Panc1 (cell line): ENCODE measurements at regions not wholly inside any gene's neighbourhood (a gene's known extent, or its start where the extent isn't known, plus 50 kb on each side); places are given as distances from the start of the nearest gene placed in this dataset.

Experiments used
- CTCF ChIP-seq: fragments of 450-650 bp; IDR thresholded peaks from 2 replicates; pipeline ENCODE4 v1.5.1; 2017; ENCODE audit warnings: mild to moderate bottlenecking
- SIN3A ChIP-seq: IDR thresholded peaks from 2 replicates; pipeline ENCODE4 v1.6.1; 2012; ENCODE audit warnings: low read depth, mild to moderate bottlenecking, low read length, moderate library complexity, borderline replicate concordance; ENCODE audit not compliant: insufficient read depth
- TCF7L2 ChIP-seq: IDR thresholded peaks from 2 replicates; pipeline ENCODE4 v1.6.1; 2011; ENCODE audit warnings: mild to moderate bottlenecking, low read depth, low read length, inconsistent platforms
- TF ChIP-seq, protein P1 (sequence below), 2 experiments: IDR thresholded peaks; 2 replicates each; pipeline ENCODE4 v1.6.1; 2011 to 2012; ENCODE audit warnings: low read depth in 2 of 2, control low read depth in 1 of 2, low read length in 1 of 2, mild to moderate bottlenecking in 1 of 2, moderate library complexity in 1 of 2; ENCODE audit not compliant: insufficient read depth in 1 of 2

DNA sequence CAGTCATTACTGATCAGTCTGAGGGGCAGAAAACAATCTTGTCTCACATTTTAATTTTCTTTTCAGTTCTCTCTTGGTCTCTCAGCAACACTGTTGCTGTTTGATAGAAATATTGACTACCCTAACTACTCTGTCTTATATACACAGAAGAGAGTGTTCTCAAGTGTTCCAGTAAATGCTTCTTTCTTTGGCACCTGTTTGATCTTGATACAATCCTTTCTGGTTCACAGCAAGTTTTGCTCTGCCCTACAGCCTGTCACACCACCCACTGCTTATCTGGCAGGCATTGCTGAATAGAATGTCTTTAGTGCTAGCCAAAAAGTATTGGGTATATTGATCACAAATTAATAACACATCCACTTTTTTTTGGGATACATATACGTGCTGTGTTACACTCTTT lies 75.7 kb upstream of the WLS start:
- TF ChIP-seq, protein P1, sequence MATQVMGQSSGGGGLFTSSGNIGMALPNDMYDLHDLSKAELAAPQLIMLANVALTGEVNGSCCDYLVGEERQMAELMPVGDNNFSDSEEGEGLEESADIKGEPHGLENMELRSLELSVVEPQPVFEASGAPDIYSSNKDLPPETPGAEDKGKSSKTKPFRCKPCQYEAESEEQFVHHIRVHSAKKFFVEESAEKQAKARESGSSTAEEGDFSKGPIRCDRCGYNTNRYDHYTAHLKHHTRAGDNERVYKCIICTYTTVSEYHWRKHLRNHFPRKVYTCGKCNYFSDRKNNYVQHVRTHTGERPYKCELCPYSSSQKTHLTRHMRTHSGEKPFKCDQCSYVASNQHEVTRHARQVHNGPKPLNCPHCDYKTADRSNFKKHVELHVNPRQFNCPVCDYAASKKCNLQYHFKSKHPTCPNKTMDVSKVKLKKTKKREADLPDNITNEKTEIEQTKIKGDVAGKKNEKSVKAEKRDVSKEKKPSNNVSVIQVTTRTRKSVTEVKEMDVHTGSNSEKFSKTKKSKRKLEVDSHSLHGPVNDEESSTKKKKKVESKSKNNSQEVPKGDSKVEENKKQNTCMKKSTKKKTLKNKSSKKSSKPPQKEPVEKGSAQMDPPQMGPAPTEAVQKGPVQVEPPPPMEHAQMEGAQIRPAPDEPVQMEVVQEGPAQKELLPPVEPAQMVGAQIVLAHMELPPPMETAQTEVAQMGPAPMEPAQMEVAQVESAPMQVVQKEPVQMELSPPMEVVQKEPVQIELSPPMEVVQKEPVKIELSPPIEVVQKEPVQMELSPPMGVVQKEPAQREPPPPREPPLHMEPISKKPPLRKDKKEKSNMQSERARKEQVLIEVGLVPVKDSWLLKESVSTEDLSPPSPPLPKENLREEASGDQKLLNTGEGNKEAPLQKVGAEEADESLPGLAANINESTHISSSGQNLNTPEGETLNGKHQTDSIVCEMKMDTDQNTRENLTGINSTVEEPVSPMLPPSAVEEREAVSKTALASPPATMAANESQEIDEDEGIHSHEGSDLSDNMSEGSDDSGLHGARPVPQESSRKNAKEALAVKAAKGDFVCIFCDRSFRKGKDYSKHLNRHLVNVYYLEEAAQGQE (IDR thresholded peaks at IDR 0.05; ENCODE audit: insufficient read depth in 1 of 2, low read depth in 2 of 2, low read length in 1 of 2) = no peak
- TF ChIP-seq CTCF (no peak), SIN3A (no peak), TCF7L2 (no peak)
